Body of pancreas (tissue), 4 donors: ENCODE measurements at regions not wholly inside any gene's neighbourhood (a gene's known extent, or its start where the extent isn't known, plus 50 kb on each side); places are given as distances from the start of the nearest gene placed in this dataset.

Experiments
- CTCF ChIP-seq, 7 experiments: fragments of 450-650 bp in 4 of 7; fragments of 200-600 bp in 3 of 7; sonication (generic) in 3 of 7; IDR thresholded peaks; one replicate each; pipeline ENCODE4 v1.5.1; 2016 to 2019; ENCODE audit warnings: antibody characterized with exemption in 7 of 7
- POLR2A ChIP-seq, 3 donors: fragments of 450-650 bp; IDR thresholded peaks; one replicate each; pipeline ENCODE4 v1.6.1; 2016; ENCODE audit warnings: antibody characterized with exemption in 3 of 3, mild to moderate bottlenecking in 2 of 3

GRCh38 chr18:78431606-78432005 lies 548.0 kb upstream of the SALL3 start:
- TF ChIP-seq CTCF (IDR thresholded peaks at IDR 0.05), result no peak
- no peak for TF ChIP-seq POLR2A (IDR thresholded peaks at IDR 0.05)
